Limb (tissue), 2 donors: ENCODE measurements at regions not wholly inside any gene's neighbourhood (a gene's known extent, or its start where the extent isn't known, plus 50 kb on each side); places are given as distances from the start of the nearest gene placed in this dataset.

Experiments used
- DNase-seq, 2 donors: peaks; one replicate each; pipeline ENCODE4 v3.0.0-alpha.2; 2016; ENCODE audit errors: extremely low spot score in 2 of 2

DNA sequence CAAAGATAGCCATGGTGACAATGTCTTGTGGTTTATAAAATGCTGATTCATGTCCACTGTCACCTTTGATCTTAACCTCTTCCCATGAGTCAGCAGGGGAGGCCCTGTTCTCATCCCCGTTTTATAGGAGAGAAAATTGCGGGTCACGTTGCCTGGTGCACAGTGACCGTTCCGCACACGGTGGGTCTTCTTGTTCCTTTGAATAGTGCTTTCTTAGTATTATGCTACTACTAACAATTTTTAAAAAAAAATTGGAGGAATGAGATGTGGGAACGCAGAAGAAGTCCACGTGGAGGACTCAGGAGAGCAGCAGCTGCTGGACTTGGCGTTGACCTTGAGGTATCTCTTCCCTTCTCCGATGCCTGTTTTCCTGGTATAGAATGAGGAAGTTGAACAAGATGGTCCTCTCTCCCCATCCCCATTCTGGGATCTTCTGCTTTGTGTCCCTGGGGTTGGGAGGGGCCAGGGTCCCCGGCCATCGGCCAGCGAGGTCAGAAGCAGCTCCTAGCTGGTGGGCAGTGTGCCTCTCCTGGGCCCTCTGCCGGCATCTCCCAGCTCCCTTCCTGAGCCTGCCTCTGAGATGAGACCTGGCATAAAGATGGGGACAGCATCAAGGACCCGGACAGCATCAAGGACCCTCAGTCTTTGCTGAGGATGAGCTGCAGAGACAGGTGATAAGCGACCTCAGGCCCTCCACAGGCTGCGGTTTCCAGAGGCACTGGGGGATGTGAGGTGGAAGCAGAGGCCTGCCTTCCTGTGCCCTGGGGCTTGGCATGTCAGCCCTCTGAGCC, 143.9 kb downstream of the C9orf50 start:
- no peak for DNase-seq

DNA sequence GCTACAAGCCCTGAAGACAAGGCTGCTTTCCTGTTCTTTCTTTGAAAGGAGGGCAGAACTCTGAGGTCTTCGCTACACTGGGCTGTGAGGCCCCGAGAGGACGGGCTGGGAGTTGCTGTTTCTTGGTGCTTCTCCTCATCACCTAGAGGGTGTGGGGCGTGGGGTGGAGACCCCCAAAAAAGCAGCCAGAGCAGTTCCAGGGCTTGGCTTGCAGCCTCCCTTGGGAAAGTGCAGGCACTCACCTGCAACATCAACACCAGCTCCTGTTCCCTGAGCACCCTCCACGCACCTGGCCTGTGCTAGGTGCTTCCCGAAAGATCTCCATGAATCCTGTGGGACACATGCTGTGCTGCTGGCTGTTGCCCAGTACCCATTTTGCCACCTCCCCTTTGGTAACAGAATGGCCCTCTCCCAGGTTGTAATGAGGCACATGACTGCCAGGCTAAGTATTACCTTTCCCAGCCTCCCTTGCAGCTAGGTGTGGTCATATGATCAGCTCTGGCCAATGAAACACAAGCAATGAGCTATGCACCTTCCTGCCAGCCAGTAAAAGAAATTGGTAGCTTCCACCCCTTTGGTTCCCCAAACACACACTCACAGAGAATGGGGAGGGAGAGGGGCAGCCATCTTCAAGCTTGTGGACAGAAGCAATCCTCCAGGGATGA, 146.0 kb downstream of the C9orf50 start:
- DNase-seq, result no peak

DNA sequence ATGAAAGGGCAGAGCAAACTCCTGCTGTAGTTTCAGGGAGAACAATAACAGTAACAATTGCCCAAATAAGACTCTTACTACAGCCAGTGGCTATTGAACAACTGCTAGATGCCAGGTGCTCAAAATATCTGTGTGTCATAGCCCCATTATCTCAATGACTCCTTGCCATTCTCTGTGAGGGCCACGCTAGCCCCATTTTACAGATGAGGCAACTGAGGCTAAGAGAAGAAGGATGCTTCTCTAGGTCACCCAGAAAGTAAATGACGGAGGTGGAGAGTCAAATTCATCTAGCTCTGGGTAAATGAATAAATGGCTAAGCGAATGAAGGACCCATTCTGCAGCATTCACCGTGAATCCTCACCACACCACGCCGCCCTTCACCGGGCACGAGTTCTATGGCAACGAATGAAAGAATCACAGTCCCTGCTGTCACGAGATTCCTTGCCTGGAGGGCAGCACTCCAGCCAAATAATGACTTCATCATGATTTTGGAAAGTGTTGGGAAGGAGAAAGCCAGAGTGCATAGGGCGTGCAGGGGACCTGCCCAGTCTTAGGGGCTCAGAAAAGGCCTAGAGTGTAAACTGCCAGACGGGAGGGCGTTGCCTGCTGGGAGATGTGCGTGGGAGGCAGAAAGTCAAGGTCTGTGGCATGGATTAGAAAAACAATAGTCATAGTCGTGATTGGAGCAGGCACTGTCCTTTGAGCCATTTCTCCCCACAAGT, 147.2 kb downstream of the C9orf50 start:
- DNase-seq, result no peak

DNA sequence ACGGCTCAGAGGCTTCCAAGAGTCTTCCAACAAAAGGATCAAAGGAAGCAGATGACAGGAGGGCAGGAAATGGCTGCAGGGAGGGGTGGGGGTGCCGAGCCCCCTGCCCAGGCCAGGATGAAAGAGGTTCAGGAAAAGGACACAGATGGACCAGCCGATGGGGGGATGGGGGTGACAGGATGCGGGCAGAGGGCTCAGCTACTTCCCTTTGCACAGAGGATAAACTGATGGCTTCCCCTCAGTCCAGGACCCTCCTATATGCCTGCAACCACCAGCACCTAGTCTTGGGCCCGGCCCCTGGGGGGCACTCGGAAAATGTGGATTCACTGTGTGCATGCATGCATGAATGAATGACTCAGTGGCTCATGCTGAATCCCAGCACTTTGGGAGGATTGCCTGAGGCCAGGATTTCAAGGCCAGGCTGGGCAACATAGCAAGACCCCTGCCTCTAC, 148.2 kb downstream of the C9orf50 start:
- DNase-seq, result no peak

DNA sequence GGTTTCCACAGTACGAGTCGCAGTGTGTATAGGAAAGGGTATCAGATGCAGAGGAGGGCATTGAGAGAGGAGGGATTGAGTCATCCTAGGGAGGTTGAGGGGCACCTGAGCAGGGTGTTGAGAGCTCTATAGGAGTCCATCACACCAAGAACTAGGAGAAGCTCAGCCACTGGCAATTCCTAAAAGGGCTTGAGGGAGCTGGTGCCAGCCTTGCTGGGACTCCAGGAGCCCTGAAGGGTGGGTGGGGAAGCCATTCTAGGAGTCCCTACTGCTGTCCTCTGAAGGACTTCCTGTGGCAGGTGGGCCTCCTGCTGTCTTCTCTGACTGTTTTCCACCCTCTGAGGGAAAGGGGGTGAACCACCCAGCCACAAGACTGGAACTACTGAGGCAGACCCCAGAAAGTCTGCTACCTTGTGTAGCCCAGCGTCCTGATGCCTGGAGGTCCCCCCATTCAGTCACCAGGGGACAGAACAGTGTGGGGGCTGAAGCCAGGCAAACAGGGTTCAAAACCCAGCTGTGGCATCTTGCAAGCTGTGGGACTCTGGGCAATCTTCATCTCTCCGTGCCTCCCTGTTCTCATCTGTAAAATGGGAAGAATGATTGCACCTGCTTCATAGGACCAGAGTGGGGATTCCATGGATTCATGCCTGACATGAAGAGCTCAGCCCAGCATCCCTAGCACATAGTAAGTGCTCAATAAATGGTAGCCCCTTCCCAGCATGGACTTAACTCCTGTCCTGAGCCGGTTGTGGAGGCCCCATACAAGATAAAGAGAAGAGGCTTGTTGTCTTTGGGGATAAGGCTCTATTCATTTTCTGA, 149.5 kb downstream of the C9orf50 start:
- no peak for DNase-seq

DNA sequence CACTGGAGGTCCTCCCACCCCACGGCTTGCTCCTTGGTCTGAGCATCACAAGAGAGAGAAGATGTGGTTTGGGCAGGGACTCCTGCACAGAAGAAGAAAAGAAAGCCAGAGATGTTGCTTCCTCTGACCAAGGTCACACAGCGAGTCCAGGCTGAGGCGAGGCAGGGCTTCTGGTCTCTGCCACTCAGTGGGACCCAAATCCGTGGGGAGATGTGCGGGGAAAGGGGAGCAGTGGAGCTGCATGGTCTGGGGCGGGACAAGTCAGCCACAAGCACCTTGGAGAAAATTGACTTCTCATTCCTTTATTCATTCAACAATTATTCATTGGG, 150.9 kb downstream of the C9orf50 start:
- no peak for DNase-seq

DNA sequence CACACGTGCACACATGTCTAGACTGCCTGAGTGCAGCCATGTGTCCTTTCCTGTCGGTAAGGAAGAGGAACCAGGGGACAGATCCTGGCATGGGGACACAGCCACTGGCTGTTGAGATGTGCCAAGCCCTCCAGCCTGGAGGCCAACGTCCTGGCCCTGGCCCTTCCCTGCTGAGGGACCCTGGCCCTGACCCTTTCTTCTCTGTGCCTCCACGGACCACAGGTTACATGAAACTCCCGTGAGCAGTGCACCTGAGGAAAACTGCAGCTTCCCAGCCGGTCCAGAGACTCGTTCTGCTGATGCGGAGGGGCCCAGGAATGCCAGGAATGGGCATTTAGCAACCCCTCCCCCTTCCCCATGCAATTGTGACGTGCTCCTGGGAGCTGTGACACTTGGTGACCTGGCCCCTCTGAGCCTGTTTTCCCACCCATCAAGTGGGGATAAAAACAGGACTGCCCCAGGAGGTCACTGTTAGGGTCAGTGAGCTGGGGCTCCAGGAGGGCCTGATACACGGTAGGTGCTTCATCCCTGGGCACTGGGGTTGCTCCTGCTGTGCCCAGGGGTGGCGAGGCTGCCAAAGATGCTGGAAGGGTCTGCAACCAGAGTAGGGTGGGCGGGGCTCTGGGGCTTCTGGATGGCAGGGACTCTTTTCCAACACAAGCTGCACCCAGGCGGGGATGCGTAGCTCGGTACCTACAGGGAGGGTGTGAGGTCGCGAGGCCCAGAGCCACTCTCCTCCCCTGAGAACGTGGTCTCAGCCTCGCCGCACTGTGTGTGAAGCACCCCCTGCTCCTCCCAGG, 151.5 kb downstream of the C9orf50 start:
- DNase-seq, result no peak

DNA sequence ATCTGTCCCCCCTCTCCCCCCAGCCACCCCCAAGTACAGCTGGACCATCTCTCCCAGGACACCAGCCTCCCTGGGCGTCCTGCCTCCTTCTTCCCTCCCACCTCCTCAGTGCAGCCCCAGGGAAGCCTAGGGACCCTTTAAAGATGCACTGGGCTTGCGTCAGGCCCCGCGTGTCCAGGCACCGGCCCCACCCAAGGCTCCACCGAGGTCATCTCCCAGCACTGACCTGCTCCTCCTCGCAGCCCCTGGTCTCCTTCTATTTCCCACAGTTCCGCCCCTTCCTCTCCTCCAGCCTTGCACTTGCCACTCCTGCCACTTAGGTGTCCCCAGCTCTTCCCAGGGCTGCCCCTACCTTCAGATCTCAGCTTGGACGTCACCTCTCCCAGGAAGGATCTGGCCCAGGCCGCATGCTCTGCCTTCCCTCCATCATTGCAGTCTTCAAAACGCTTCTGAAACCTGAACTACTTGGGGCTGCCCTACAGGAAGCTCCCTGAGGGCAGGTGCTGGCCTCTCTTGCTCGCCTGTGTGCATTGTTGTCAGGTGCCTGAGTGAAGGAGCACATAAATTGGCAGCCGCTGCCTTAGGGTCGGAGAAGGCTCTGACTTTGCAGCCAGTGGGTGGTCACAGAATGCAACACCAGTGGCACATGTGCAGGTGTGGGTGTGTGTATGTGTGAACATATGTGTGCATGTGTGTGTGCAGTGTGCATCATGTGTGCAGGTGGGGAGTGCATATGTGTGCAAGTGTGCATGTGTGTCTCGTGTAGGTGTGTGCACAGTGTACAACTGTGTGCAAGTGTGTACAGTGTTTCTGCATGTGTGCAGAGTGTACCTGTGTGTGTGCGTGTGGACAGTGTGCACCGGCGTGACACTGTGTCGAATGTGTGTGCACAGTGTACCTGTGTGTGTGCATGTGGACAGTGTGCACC, 152.9 kb downstream of the C9orf50 start:
- no peak for DNase-seq

DNA sequence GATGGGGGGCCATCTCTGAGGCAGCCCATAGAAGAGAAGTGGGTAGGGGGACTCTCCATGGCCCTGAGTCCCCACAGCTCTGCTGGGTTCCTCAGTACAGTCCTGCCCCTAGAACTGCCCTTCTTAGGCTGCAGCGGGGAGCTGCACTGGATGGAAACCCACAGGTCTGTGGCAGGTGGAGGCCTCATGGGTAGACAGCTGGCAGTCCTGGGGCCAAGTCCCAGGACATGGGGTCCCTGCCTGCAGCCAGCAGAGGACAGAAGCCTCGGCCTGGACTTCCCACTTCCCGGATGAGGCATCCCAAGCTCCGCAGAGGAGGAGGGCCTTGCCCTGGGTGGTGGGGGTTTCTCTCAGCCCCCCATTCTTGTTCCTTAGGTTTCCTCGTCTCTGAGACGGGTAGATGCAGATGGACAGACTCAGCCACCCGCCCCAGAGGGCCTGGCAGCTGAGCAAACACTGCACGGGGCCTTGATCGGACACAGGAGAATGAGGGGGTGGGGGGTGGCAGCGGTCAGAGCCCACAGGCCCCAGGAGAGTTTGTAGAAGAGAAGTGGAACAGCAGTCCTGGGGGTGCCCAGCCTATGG, 153.8 kb downstream of the C9orf50 start:
- no peak for DNase-seq

DNA sequence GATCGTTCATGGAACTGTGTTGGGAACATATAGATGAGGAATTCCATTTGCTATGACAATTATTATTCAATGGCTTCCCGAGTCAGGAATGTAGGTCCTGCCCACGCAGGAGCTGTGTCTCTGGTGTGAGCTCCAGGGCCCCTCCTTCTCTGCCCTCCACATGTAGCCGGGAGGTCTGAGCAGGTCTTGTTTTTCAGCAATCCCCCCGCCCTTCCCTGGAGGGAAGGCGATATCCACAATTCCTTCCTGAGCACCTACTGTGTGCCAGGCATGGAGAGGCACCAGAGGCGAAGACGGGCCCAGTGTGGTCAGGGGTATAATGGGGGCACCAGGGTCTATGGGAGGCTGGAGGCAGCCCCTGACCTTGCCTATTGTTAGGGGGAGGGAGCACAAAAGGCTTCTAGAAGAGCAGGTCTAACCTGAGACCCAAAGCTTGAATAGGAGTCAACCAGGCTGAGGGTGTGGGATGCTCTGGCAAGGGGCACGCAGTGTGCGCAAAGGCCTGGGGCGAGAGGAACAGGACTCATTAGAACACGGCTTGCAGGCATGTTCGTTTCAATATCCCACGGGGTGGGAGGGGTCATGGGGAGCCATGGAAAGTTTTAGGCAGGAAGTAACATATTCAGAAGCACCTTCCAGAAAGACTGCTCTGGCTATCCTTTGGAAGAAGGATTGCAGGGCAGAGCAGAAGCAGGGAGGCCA, 154.9 kb downstream of the C9orf50 start:
- DNase-seq, result no peak

DNA sequence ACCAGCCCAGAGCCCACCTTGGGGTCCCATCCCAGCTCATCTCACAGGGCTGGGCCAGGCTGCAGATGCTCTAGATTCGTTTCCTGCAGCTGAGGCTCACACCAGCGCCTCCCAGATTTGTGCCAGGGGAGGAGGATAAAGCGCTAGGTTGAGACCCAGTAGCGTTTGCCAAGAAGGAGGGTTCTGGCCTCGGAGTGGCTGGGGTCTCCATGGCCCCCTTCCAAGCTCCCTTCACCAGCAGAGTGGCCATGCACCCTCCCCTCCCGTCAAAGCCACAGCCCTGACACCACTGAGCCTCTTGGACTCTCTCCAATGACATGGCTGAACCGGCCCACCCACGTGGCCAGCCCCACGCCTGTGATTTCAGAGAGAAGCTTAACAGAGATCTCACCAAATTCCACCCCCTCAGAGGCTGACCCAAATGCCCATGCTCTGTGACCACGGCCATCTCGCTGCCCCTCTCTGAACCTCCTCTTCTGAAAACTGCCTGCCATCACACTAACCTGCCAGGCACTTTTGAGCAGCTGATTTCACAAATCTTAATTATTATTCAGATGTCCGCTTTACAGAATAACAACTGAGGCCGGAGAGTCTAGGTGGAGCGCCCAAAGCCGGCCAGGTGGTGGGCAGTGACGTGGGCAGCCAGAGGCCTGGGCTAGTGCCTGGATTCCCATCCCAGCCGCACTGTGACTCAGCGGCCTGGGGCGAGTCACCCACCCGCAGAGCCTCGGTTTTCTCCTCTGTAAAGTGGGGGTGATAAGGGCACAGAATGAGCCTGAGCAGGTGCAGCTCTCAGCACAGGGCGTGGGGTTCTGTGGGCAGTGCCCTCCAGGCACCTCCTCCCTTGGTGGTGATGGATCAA, 155.7 kb downstream of the C9orf50 start:
- DNase-seq, result peak in 1 of 2 donors; percentile 57

DNA sequence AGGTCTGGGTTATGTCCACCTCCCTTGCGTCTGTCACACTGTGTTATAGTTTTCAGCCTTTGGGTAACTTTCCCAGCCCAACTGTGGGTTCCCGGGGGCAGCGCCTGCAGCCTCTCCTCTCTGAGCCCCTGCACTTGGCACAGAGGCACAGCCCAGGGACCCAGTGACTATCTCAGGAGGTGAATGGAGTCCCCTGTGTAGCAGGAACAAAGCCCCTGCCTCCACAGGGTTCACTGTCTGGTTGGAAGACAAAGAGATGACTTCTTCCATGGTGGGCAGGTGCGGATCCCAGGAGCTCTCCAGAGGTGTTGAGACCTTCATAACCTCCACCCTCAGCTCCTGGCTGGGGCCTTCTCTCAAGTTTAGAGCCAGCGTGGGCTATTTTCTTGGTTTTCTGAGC, 156.9 kb downstream of the C9orf50 start:
- no peak for DNase-seq

DNA sequence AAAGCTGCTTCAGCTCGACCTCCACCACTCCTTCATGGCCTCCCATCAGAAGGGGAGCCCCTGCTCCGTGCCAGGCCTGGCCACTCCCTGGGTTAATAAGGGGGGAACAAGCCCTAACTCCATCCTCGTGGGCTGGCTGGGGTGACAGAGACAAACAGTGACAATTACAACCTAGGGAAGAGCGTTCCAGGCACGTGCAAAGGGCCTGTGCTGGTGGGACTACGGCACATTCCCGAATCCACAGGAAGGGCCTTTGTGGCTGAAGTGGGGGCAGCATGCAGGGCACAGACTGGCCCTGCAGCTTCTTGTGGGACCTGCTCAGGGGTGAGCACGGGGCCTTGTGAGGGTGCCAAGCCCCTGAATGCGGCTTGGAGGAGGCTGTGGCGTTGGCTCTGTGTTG, 157.4 kb downstream of the C9orf50 start:
- DNase-seq, result no peak

DNA sequence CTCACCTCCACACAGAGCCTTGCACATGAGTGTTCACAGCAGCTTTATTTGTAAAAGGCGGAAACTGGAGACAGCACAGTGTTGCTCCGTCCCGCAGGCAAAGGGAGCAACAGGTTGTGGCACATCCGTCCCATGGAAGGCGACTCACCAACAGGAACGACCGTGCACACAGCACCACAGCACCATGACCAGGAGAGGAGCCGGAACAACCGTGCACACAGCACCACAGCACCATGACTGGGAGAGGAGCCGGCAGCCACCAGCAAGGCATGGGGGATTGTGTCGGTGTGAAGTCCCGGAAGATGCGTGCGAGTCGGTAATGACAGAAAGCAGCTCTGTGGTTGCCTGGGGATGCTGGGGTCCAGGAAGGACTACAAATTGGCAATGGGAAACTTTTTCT, 158.5 kb downstream of the C9orf50 start:
- DNase-seq, result no peak

DNA sequence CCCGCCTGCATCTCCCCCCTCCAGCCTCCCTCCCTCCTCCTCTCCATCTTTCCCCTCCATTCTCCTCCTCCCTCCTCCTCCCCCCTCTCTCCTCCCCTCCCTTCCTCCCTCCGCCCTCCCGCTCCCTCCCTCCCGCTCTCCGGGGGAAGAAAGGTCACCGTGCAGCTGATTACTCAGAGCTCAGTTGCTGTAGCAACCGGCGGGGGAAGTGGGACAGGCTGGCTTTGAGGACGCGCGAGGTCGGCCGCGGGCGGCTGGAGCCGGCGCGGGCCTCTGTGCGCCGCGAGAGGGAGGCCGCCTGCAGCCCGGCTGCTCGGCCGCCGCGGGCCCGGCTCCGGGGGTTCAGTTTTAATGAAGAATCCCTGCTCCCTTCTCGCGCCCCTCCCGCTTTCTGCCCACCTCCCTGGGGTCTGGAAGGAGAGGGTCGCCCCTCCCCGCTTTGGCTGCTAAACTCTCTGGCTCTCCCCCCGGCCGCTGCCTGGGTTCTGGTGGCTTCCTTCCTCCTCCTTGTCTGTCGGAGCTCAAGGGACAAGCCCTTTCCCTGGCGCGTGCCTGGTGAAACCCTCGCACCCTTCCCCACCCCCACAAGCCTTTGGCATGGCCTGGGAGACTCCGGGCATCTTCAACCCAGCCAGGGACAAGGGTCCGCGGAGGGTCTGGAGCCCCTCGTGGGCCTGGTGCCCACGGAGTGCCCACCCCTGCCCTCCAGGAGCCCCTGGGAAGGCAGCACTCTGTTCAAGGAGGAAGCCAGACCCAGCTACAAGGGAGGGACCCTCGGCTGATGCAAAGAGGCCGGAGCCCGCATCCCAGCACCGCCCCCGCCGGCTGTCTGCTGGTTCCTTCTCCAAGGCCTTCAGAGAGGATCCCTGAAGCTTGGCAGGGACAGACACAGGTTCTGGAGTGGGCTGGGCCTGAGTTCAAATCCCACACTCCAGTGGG, 160.3 kb downstream of the C9orf50 start:
- DNase-seq, result peak; percentile 96 to 98

DNA sequence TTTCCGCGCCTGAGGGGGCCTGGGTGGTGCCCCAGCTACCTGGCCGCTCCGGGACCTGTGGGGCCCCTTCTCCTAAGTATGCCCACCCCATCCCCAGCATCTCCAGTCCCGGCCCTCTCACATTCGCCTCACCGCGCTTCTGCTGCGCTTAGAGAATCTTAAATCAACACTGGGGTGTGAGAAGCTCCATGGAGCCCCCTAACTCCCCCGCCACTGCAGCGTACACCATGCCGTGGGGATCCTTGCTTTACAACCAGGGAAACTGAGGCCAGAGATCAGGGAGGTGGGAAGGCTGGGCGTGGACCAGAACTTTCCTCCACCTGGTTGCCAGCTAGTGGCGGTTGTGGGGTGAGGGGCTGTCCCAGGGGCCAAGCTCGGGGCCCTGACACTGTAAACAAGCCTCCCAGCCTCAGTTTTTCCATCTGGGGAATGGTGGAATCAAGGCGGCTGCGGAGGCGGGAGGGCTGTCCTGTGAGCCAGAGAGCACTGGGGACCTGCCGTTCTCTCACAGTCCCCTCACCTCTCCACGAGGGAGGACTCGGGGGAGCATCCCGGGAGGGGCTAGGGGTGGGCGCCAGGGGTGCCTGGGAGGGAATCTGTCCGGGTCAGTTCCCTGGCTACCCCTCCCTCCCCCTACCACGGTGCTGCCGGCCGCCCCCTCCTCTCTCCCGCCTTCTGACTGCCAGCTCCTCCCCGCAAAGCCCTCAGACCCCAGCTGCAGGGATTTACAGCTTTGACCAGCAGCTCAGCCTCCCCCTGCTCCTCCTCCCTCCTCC, 161.2 kb downstream of the C9orf50 start:
- DNase-seq, result no peak
